GM04503 (cell line): ENCODE measurements at regions not wholly inside any gene's neighbourhood (a gene's known extent, or its start where the extent isn't known, plus 50 kb on each side); places are given as distances from the start of the nearest gene placed in this dataset.

ENCODE experiments used
- DNase-seq: peaks from one replicate; pipeline ENCODE4 v3.0.0-alpha.2; 2012; ENCODE audit warnings: low read depth

DNA sequence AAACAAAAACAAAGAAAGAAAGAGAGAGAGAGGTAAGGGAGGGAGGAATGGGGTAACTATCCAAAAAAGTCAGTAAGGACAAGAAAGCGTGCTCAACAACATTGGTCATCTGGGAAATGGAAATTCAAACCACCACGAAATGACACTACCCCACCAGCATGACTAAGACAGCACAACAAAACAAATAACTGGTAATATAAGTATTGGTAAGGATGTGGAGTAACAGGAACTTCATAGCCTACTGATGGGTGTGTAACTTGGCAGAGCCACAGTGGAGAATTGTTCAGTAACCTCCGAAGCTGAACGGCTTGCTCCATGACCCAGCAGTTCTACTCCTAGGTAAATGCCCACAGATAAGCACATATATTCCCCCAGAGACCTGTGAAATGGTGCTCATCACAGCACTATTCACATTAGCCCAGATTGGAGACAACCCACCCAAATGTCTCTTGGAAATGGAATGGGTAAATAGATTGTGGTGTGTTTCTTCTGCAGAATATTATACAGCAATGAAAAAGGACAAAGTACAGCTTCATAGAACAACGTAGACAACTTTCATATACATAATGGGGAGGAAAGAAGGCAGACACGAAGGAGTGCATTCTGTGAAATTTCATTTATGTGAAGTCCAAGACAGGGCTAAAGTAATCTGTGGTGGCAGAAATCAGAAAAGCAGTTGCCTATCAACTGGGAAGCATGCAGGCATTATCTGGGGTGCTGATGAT is 95.5 kb upstream of the ATP6AP2 start:
- DNase-seq, result no peak

GRCh38 chrX:40484408-40485091 is 96.2 kb upstream of the ATP6AP2 start:
- no peak for DNase-seq

DNA sequence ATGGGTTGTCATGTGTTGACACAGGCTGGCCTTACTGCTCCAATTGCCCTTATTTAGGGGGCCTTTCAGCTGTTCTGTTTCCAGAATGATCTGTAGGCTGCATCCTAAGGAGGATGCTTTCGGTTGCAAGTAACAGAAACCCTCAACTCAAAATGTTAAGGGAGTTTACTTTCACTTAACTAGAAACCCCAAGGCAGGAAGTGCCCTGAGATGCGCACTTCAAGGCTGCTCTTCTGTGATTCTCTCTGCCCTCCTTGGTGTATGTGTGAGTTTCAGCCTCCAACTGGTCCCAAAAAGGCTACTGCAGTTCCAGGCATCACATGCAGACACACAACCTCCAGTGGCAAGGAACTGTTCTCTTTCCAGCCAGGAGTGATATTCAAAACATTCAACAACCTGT is 97.3 kb upstream of the ATP6AP2 start:
- DNase-seq, result no peak

DNA sequence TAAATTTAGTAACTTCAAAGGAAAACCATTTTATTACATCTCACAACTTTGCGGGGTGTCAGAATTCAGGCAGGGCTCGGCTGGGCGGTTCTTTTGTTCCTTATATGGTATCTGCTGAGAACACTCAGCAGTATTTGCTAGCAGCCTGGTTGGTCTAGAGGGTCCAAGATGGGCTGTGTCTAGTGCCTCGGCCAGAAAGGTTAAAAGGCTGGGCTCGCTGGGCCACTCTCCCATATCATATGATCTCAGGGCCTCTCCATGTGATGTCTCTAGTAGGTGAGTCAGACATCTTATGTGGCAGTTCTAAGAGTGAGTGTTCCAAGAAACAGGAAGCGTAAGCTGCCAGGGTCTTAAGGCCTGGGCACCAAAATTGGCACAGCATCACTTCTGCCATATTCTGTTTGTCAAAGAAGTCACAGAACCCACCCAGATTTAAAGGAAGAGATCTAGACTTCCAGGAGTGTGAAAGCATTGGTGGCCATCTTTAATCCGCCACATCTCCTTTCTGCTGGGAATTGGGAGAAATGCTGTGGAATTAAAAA is 100.9 kb upstream of the ATP6AP2 start:
- no peak for DNase-seq

GRCh38 chrX:40478474-40479065 is 102.2 kb upstream of the ATP6AP2 start:
- DNase-seq, result no peak

DNA sequence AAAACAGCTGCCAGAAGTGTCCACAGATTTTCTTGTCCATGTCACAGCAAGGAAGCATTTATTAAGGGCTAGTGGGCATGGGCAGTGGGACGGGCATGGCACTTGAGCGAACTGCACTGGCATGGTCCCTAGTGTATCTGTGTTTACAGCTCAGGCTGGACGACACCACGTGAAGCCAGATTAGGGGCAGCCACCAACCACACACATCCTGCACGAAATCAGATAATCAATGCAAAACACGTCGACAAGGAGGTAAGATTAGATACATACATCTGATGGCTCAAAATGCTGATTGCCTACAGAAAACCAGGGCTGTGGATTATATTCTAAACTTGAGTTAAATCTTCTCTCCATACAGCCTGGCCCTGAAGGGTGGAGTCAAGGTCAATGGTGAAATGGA is 103.8 kb upstream of the ATP6AP2 start:
- DNase-seq, result no peak

- DNase-seq, result no peak
These were observed 106.1 kb upstream of the ATP6AP2 start for GRCh38 chrX:40474645-40475044.

DNA sequence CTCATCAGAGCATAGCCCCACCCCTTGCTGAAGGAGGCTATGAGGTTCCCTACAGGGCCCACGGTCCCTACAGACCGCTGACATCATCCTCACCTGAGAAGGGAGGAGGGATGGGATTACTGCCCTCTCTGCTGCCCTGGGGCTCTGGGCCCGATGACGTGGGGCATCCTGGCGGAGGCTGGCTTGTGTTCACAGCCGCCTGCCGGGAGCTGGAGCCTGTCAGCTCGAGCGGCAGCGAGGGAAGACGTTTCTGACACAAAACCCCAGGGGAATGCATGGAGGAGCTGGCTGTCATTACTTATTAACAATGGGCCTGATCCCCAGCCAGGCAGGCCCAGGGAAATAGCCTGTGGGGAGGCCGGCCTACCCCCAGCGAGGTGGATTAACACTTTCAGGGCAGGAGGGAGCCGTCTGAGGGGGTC is 106.6 kb upstream of the ATP6AP2 start:
- DNase-seq, result no peak

GRCh38 chrX:40473460-40474204 is 107.1 kb upstream of the ATP6AP2 start:
- DNase-seq, result no peak

- peak; percentile 16 for DNase-seq
These were observed 108.7 kb upstream of the ATP6AP2 start for GRCh38 chrX:40471965-40472648.

DNA sequence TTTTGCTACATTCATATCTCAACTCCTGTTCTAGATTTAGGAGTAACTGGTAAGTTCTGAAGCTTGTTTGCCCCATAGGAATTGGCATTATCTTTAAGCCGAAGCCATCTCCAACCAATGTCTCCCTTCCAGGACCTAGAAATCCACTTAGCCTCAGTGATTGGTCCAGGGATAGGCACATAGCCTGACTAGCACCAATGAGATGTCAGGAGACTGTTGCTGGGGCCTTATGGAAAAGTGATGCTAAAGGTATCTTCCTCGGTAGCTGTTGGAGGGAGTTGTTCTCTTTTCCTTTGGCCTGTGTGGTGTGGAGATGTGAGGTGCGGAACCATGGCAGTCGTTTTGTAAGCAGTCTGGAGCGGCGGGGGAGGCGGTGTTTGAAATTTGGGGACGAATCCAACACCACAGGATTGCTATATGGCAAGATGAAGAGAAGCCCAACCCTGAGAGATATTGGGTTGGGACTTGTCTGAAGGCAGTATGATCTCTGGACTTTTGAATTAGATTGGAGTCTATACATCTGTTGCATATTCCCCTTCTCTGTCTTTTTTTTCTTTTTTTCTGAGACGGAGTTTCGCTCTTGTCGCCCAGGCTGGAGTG is 109.8 kb upstream of the ATP6AP2 start:
- DNase-seq, result no peak

GRCh38 chrX:40469316-40469715 is 111.5 kb upstream of the ATP6AP2 start:
- DNase-seq, result no peak

GRCh38 chrX:40468033-40468846 is 112.5 kb upstream of the ATP6AP2 start:
- DNase-seq, result peak; percentile 19

DNA sequence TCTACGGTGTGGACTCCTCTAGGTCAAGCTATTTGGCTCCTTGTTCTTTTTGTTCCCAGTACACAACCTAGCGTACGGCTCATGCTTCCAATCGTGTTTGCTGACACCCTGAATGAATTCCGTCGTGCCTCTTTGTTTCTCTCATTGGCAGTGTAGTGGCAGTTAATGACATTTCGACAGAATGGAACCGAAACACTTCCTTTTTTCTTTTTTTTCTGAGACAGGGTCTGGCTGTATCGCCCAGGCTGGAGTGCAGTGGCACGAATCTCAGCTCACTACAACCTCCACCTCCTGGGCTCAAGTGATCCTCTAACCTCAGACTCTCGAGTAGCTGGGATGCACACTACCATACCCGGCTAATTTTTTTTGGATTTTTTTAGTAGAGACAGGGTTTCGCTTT is 113.3 kb upstream of the ATP6AP2 start:
- DNase-seq, result no peak

- DNase-seq, result no peak
These were observed 114.8 kb upstream of the ATP6AP2 start for GRCh38 chrX:40465735-40466551.

DNA sequence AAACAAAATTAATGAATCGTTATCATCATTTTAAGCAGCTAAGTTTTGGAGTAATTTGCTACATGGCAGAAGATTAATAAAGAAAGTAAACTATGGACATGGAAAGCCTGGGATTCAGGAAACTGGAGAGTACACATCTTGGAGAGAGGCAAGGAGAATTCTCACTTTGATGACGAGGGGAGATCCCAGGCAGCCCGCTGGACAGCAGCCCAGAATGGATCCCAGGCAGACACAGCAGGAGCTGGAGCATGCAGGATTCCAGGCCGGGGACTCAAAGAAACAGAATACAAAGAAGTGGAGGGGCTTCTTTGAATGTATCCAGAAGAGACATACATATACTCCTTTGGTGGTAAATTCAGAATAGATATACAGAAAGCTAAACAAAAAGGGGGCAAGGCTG is 118.0 kb upstream of the ATP6AP2 start:
- DNase-seq, result no peak

DNA sequence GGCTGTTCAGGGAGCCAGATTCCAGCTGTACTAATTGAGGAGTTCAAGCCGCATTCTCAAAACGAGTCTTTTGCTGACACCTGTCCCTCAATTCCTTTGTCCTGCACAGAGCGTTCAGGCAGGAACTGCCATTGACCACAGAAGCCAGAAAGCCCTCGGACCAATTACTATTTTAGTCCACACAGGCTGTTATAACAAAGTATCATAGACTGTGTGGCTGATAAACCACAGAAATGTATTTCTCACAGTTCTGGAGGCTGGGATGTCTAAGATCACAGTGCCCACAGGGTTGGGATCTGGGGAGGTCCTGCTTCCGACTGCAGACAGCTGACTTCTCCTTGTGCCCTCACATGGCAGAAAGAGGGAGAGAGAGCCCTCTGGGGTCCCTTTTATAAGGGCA is 119.8 kb upstream of the ATP6AP2 start:
- no peak for DNase-seq

DNA sequence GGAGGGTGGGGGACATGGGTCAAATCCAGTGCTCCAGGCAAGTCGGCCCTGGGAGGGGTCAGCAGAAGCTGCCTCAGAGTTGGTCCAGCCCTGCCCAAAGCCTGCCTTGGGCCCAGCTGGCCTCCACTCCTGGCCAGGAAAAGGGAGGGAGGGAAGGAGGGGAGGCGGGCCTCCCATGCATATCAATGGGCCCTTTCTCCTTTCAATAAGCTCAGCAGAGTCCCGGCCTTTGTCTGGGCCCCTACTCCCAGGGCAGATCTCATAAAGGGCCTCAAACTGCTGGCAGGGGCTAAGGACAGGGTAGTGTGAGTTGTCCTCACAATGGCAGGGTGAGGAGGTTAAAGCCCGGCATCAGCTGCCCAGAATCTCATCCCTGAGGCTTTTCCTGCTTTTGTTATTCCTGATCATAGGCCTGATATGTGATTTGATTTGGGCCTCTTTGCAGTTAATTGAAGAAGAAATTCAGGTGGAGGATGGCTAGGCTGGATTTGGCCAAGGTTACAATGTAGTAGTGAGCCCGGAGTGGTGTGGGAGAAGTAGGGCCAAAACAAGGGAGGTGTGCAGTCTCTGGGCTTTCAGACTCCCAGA is 121.1 kb upstream of the ATP6AP2 start:
- DNase-seq, result no peak

- DNase-seq, result no peak
These were observed 123.4 kb upstream of the ATP6AP2 start for GRCh38 chrX:40457406-40457805.
